HFF-Myc (cell line): ENCODE measurements at regions not wholly inside any gene's neighbourhood (a gene's known extent, or its start where the extent isn't known, plus 50 kb on each side); places are given as distances from the start of the nearest gene placed in this dataset.
"Not testable (repeated sequence)": the region's sequence is repeated elsewhere in the genome, so short reads cannot be mapped to it uniquely, and the experiment has no call there.

Source experiments
- DNase-seq: peaks from one replicate; pipeline ENCODE4 v3.0.0-alpha.2; 2011; ENCODE audit warnings: low read depth; ENCODE audit errors: extremely low read depth
- H3K4me3 ChIP-seq: replicated peaks from 2 replicates; pipeline ENCODE4 v1.5.1; 2011; ENCODE audit warnings: low read depth, mild to moderate bottlenecking, control low read depth, low read length
- CTCF ChIP-seq: IDR thresholded peaks from 2 replicates; pipeline ENCODE4 v1.5.1; 2012; ENCODE audit warnings: mild to moderate bottlenecking, low read depth, low read length, control low read depth; ENCODE audit errors: missing control alignments

DNA sequence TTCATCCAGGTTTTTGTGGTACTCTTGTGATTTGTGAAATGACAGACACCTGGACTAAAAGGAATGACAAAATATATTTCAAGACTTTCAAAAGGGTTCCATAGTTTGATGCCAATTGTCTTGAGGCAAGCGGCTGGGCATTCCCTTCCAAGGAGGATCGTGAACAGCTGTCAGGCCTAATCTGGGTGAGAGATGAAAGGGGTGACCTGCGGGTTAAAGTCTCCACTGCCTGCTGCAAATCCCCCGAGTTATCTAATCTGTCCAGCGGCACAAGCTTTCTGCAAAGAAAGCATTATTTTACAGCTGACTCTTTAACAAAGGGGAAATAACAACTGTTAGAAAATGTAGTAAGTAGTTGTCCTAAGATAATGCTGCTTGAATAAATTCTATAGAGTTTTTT, 128.7 kb upstream of the MB21D2 start:
- no peak for DNase-seq
- H3K4me3 ChIP-seq = no peak overlapping the region
- TF ChIP-seq CTCF = no peak

GRCh38 chr3:193047461-193047860, 129.8 kb upstream of the MB21D2 start:
- not testable (repeated sequence) for H3K4me3 ChIP-seq, DNase-seq

GRCh38 chr3:193048127-193048526, 130.5 kb upstream of the MB21D2 start:
- no peak for TF ChIP-seq CTCF
- no peak overlapping the region for H3K4me3 ChIP-seq
- DNase-seq = no peak

GRCh38 chr3:193049935-193050334, 132.3 kb upstream of the MB21D2 start:
- no peak overlapping the region for H3K4me3 ChIP-seq
- TF ChIP-seq CTCF = no peak
- no peak for DNase-seq

GRCh38 chr3:193051314-193051713, 133.7 kb upstream of the MB21D2 start:
- H3K4me3 ChIP-seq = no peak overlapping the region
- DNase-seq = no peak
- TF ChIP-seq CTCF = no peak

- no peak for TF ChIP-seq CTCF
- no peak overlapping the region for H3K4me3 ChIP-seq
- DNase-seq = no peak
Measured at GRCh38 chr3:193052354-193053045, 134.8 kb upstream of the MB21D2 start.

- DNase-seq = no peak
- no peak for TF ChIP-seq CTCF
- no peak overlapping the region for H3K4me3 ChIP-seq
Measured at GRCh38 chr3:193053046-193053435, 135.4 kb upstream of the MB21D2 start.
